SK-N-SH (cell line): ENCODE measurements at regions not wholly inside any gene's neighbourhood (a gene's known extent, or its start where the extent isn't known, plus 50 kb on each side); places are given as distances from the start of the nearest gene placed in this dataset.

Experiments used
- CTCF ChIP-seq: fragments of 200-600 bp; sonication (generic); IDR thresholded peaks from 2 replicates; pipeline ENCODE4 v1.6.1; 2017; ENCODE audit warnings: antibody characterized with exemption, mild to moderate bottlenecking, moderate library complexity
- POLR2AphosphoS5 ChIP-seq: IDR thresholded peaks from 2 replicates; pipeline ENCODE4 v1.6.1; 2012; ENCODE audit warnings: low read depth, low read length
- USF2 ChIP-seq: fragments of 150-350 bp; IDR thresholded peaks from 2 replicates; pipeline ENCODE4 v1.6.1; 2017; ENCODE audit warnings: antibody characterized with exemption, low read length, low read depth, borderline replicate concordance

GRCh38 chr10:28969413-28969812, 292.1 kb downstream of the BAMBI start:
- TF ChIP-seq USF2 = no peak
- no peak for TF ChIP-seq CTCF
- no peak for TF ChIP-seq POLR2AphosphoS5
